ENCODE measurements at regions not wholly inside any gene's neighbourhood (a gene's known extent, or its start where the extent isn't known, plus 50 kb on each side); places are given as distances from the start of the nearest gene placed in this dataset.

DNA sequence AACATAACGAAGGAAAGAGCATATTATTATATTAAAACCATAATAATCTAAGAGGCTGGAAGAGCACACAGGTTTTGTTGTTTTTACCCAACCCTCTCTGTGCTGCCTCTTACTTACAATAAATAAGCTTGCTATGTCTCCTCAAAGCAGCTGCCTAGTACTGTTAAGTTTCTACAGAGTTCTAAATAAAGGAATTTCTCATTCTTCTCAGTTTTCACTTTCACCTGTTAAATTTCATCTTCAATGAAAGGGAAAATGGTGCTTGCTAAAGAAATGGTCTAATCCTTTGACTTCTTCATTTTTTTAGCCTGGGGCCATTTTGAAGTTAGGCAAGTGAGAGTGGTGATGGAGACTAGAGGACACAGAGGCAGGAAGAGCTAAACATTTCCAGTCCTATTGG is 396.1 kb downstream of the MAN2A1 start:
- no peak for DNase-seq

DNA sequence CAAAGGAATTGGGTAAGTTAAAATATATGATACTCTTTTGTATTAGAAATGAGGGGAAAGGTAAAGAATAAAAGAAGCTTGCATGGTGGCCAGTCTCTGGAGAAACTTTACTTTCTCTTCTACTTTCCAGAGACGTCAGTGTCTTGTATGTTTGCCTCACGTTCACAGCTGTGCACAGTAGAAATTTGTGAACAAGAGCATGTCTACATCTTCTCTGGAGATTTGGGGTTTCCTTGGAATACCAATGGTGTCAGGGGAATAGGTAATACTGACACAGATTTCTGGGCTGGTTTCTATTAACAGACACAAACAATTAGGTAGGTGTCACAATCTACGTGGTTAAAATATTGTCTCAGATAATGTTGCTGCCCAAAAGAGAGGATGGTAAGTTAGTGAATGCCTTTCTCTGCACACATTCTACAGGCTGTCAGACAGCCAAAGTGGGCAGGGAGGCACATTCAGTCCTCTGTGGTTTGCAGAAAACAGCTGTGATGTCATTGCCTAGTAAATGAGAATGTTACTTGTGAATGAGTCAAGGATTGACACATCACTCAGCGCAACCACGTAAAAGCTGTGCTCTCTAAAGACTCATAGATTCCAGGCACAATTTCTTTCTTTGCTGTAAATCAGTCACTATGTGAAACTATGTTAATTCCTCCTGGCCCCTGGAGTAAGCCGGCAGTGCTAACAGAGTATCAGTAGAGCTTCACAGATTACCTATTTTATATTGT is 397.1 kb downstream of the MAN2A1 start:
- DNase-seq = no peak

DNA sequence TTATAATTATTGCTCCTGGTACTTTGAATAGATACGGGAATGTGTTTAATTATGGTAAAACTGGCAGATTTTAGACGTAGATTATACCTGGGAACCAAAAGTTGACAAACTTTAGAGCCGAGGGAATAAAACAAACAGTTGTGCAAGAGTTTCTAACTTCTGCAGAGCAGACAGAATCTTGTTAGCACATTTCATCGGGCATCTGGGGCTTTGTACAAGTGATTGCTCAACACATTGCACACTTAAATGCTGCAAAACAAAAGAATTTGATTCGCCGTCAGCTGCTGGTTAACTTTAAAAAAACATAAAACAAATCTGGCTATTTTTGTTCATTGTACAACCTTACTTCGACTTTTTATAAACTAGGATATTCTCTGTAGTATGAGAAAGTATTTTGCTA is 398.1 kb downstream of the MAN2A1 start:
- DNase-seq = no peak

DNA sequence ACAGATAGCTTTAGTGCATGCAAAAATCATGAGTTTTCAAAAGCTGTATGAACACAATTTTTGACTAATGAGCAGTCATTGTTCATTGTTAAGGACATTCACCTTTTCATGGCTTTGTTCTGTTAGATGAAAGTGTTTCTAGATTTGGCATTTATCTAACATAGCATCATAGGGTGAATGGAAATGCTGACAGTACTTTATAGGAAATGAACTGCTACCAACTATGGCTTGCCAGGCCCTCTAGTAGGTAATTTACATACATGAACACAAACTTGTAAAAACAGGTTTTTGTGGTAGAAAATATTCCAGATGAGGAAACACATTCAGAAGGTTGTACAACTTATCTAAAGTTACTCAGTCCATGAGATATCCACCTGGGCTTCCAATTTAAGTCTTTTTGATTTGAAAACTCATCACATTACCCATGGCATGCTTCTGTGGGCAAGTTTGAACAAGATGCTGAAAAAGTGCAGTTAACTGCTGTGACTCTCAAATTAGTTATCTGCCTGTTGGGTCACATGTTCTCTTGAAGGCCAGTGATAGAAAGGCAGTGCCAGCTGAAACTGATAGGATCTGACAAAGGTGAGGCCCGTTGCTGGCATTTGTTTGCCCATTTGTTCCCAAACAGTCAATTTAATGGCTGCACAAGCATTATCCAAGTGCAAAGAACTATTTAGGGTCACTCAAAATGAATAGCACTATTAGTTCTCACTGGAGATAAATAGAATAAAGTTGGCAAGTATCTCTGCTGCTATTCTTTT is 399.1 kb downstream of the MAN2A1 start:
- no peak for DNase-seq

DNA sequence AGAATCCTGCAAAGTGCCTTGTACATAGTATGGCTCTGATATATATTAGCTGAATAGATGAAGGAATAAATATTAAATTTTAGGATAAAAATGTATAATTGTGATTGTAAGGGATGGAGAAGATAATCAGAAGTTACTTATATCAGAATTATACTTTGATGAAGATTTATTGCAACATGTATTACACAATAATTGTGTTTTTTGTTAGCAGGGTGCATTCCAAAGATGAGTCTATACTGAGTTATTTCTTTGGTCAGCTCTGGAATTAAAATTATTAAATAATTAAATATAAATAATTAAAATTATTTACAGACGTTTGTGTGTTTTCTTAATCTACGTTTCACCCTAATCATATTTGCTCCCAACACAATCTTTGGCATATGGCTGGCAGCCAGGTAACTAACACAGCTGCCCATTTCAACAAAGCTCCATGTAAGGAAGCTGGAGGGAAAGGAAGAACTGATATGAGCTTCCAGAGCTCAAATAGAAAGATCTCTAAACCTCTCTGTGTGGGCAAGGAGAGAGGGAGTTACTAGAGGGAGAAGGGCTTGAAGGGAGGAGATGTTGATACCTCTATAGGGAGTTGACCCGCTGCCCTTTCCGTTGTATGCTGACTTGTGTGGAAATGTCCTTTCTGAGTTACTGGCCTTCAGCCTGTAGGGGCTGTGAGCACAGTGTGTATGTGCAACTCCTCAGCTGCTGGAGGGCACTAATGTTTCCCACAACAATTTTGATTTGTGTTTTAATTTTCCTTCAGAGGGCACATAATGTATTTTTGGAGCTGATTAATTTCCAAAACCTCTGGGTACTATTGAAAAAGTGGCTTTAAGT is 403.4 kb downstream of the MAN2A1 start:
- DNase-seq = no peak

DNA sequence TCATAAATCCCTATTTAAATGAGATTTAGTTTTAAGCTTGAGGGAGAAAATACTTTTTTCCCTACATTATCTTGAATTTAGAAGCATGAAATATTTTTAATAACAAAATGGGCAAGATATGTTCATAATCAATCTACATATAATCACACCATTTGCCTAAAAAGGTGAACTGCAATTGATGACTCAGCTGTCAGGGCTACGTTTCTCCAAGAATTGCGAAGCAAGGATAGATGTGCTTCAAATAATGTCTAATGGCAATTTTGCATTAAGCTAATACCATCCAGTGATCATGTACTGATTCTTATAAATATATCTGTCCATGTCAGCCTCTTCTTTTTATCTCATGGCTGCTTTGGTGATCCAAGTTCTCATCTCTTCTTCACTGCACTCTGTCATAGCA is 404.4 kb downstream of the MAN2A1 start:
- no peak for DNase-seq

DNA sequence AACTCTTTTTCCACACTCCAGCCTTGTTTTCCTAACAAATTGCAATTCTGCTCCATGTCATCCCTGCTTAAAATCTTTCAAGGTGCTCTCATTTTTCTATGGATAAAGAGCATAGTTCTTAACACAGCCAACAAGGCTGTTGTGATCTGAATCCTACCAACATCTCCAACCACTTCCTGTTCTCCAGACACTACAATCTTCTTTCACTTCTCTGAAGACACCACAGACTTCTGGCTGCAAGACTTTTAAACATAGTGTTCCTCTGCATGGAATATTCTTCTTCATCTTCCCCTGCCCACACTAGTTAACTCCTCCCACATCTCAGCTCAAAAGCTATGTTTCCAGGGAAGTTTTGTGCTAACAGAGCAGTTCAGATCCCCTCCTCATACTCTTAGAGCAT is 404.8 kb downstream of the MAN2A1 start:
- no peak for DNase-seq

DNA sequence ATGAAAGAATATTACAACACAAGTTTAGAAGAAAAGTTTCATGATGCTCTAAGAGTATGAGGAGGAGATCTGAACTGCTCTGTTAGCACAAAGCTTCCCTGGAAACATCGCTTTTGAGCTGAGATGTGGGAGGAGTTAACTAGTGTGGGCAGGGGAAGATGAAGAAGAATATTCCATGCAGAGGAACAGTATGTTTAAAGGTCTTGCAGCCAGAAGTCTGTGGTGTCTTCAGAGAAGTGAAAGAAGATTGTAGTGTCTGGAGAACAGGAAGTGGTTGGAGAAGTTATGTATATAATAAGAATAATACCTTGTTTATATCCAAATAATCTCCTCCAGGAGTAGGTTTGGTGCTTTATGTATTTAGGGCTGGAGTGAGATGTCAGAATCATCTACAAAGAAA is 406.7 kb downstream of the MAN2A1 start:
- DNase-seq = no peak

DNA sequence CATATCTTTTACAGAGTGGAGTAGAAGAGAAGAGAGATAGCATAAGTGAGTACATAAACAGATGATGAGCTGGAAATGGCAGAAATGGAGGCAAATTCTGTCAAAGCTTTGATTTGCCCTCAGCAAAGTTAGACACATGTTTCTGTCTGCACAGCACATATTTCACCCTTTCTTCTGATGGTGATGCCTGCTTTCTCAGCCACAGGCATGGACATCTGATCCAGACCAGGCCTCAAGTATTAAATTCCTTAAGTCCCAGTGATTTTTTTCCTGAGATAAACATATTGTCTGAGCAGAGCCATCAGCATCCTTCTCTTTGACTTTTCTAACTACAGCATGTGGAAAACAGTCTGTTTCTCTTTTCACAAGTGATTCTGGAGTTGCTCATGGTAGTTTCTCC is 409.8 kb downstream of the MAN2A1 start:
- DNase-seq = no peak

DNA sequence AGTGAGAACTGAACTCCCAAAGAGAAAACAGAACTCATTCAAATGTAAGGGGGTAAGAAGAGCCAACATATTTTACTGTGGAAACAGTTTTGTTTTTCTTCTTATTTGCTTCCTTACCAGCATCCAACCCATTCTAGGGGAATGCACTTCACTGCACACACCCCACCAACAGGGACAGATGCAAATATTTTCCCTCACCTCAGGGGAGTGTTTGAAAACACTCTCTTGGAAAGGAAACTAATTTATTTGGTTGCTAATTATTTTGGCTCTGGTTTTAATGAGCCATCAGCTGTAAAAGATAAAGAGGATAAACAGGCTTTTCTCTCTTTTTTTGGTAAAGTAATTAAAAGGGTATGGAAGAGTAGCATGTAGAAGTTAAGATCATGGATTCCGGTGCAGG is 413.4 kb downstream of the MAN2A1 start:
- no peak for DNase-seq

DNA sequence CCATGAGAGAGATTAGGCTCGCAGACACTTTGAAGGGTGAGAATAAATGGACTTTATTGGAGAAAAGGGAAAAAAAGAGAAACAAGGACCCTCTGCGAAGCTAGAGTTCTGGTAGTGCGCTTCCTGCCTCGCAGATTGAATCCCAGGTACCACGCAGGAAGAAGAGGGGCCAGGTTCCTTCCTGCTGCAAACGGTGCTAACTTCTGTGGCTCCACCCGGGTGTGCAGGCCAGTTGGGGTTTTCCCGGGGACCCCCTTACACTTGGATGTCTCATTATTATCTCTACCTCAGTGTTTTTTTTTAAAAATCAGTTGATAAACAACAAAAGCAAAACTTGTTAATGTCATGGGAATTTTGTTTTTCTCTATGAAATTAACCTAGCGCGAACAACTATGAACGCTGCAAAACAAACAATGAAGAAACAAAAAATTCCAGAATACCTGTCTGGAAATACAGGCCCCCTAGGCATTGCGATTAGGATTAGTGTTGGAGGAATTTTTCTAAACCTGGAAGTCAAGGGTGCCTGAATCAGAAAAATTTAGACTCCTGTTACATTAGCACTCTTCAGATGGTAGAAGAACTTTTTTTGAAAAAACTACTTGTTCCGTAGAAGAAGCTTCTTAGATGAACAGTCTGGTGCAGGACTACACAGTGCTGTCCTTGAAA is 414.5 kb downstream of the MAN2A1 start:
- DNase-seq = no peak

DNA sequence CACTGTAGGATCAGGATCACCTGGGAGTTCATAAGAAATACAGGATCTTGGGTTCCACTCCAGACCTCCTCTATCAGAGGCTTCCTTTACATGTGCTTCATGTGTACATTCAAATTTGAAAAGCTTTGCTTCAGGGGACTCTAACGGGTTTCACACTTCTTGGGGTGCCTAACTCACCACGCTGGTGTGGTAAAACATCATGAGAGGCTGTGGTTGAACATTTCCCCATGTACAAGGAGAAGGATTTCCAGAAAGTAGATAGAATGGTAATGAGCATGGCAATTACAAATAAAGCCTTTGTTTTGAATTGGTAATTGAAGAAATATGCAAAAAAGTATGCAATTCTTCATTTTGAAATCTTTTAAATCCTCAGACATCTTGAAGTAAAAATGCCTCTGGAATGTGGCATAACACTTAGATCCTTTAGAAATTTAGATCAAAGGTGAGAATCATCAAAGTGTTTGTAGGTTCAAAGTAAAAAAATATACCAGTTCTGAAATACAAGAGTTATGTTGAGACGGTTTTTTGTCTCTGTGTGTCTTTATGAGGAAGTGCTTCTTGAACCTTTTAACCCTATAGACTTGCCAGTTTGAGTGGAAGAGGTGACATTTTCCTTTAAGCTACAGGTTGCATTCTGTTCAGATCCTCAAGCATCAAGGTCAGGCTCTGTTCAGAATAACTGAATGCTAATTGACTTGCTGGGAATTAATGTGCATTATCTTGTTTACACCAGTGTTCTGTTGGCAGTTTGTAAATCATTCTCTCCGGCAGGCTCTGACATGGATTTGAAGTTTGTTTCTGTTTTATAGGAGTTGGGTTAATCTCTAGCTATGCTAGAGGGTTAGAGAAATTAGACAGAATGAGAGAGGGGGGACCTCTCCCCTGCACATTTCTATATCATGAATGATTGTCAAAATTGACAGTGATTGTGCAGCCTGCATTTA is 415.3 kb downstream of the MAN2A1 start:
- no peak for DNase-seq

DNA sequence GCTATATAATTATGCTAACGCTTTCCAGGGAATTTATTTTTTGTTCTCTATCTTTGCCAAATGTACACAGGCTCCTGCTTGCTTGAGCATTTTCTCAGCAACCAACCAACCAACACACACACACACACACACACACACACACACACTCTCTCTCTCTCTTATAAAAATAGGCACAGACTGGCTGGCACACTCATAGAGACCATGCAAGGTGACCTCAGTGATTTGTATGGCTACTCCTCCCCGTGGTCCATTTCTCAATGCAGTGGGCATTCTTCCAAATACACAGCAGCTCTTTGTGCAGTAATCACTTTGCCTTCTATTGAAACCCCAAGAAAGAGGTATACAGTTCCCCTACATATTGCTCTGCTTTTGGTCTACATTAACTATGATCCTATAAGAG is 416.0 kb downstream of the MAN2A1 start:
- DNase-seq = no peak

DNA sequence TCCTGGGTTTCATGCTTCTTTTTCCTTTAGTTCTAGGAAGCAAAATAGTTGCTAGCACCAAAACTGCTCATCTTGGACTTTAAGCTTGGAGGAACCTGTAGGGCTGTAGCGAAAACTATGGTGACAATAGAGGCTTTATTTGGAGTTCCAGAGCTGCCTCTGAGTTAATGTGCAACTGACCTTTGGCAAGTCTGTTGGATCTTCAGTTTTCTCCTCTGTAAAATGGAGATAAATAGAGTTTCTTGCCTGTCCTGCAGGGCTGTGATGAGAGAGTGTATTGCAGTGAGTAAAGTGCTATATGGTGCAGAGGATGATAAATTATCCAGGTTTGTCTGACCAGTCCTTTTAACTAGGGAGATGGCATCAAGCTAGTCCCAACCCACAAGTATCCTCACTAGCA is 417.0 kb downstream of the MAN2A1 start:
- no peak for DNase-seq

DNA sequence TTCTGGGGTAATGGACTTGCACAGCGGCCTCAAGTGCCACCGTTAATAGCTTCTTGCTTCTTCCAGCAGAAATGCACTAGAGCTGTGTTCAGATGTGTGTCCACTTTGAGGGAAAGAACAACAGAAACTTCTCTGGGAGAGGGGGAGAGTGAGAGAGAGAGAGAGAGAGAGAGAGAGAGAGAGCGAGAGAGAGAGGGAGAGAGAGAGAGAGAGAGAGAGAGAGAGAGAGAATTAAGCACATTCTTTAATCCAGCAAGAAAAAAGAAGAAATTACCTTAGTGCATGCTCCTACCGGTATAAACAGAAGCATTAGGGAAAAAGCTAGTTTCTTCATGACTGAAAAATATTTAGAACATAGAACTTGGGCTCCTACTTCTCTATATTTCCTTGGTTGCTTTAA is 418.8 kb downstream of the MAN2A1 start:
- DNase-seq = no peak

DNA sequence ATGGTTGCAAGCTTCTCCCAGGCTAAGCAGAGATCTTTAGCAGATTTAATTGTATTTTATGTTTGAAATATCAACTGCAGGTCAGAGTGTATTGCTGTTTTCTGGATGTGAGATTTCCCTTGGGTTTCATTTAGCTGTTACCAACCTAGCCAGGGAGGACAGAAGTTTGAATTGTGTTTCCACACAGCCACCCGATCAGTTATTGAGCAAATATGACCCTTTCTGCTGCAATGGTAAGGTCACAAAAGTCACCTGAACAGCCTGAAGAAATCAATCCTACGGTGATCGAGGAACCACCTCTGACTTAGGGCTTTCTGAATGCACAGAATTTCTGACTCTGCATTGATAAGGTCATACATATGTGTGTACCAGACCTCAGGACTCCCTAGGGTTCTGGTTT is 419.9 kb downstream of the MAN2A1 start:
- DNase-seq = no peak

DNA sequence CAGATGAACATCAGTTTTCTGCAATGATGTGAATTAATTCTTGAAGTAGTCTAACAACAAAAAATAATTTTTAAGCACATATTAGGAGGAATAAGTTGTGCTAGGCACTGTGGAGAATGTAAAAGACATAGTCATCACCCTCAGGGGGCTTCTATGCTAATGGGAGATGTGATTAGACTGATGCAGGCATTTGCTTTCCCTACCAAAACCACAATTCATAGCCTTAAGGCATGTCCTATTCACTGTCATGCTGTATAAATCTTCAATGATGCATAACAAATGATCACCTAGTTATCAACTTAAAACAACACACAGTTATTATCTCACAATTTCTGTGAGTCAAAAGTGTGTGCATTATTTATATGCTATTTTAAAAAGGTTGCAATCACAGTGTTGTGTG is 422.6 kb downstream of the MAN2A1 start:
- DNase-seq = no peak

DNA sequence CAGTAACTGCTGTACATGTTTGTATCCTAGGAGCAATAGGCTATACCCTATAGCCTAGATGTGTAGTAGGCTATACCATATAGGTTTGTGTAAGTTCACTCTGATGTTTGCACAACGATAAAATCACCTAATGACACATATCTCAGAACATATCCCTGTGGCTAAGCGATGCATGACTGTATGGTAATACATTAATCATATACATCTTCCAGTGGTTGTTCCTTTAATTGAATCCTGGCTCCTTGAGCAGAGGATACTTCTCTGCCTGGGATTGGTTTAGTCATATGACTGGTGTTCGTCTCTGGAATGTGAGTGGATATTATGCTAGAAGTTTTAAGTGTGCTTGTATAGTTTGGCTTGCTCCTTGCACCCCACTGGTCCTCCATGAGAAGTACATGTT is 425.8 kb downstream of the MAN2A1 start:
- DNase-seq = no peak

DNA sequence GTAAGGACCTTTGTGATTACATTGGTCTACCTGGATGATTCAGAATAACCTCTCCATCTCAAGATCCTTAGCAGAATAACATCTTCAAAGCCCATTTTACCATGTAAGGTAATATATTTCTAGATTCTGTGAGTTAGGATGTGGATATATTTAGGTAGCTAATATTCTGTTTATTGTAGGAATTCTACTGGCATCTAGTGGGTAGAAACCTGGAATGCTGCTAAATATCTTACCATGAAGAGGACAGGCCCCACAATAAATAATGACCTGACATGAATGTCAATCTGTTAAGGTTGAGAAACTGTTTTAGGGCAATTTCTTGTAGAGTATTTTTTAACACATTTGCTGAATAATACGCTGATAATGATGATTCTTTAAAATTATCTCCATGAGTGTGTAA is 426.8 kb downstream of the MAN2A1 start:
- DNase-seq = no peak

DNA sequence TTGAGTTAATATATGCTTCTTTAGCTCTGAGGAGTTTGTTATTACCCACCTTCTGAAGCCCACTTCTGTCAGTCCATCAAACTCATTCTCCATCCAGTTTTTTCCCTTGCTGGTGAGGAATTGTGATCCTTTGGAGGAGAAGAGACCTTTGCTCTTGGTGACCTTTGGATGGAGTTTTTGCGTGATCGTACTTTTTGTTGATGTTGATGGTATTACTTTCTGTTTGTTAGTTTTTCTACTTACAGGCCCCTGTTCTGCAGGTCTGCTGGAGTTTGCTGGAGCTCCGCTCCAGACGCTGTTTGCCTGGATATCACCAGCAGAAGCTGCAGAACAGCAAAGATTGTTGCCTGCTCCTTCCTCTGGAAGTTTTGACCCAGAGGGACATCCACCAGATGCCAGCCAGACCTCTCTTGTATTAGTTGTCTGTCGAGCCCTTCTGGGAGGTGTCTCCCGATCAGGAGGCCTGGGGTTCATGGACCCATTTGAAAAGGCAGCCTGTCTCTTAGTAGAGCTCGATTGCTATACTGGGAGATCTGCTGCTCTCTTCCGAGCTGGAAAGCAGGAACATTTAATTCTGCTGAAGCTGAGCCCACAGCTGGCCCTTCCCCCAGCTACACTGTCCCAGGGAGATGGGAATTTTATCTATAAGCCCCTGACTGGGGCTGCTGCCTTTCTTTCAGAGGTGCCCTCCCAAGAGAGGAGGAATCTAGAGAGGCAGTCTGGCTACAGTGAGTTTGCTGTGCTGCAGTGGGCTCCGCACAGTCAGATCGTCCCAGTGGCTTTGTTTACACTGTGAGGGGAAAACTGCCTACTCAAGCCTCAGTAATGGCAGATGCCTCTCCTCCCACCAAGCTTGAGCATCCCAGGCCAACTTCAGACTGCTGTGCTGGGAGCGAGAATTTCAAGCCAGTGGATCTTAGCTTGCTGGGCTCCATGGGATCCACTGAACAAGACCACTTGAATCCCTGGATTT is 445.5 kb downstream of the MAN2A1 start:
- no peak for DNase-seq

DNA sequence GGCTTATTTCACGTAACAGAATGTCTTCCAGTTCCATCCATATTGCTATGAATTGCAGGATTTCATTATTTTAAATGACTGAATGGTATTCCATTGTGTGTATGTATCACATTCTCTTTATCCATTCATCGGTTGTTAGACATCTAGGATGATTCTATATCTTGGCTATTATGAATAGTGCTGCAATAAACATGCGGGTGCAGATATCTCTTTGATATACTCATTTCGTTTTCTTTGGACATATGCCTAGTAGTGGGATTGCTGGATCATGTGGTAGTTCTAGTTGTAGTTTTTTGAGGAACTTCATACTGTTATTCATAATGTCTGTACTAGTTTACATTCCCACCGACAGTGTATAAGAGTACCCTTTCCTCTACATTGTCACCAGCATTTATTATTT is 460.5 kb downstream of the MAN2A1 start:
- DNase-seq = no peak

All from NCI-H2029 (cell line).